HUDEP-2 (cell line): ENCODE measurements at regions not wholly inside any gene's neighbourhood (a gene's known extent, or its start where the extent isn't known, plus 50 kb on each side); places are given as distances from the start of the nearest gene placed in this dataset.
"Not testable (repeated sequence)": the region's sequence is repeated elsewhere in the genome, so short reads cannot be mapped to it uniquely, and the experiment has no call there.

Experiments
- DNase-seq, 76 experiments: peaks; one replicate each; lab custom pipeline; 2025; ENCODE audit not compliant: unreplicated experiment in 76 of 76; lab: John Stamatoyannopoulos, UW

DNA sequence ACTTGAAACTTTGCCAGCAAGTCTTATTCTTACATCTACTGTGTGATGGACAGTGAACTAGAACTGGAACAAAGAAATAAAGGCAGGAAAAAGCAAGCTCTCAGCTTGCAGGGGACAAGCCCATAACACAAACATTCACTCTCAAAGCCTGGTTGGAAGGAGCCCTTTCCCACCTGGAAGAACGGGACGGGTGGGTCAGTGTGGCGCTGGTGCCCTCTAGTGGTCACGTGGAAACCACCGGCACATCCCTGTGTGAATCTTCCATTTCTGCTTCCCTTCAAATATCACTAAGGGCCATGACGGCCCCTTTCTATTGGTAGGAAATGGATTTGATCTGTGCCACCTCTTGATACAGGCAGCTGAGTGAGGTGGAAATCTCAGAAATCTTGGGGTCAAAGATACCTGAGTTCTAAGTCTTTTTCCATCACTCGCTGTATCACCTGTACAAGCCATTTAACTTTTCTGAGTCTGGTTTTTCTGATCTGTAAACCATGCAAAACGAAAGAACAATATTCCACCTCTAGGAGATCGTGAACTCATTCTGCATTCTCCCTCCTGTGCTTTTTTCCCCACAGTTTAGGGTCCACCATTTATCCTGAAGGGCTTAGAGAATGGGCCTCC is 211.6 kb downstream of the MSX2 start:
- peak in 32 of 76 experiments; percentile 1 to 42 (median 14) for DNase-seq

DNA sequence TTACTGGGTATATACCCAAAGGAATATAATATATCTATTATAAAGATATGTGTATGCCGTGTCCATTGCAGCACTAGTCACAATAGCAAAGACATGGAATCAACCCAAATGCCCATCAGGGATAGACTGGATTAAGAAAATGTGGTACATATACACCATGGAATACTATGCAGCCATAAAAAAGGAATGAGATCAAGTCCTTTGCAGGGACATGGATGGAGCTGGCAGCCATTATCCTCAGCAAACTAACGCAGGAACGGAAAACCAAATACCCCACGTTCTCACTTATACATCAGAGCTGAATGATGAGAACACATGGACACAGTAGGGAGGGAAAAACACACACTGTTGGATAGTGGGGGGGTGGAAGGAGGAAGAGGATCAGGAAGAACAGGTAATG is 206.7 kb downstream of the MSX2 start:
- DNase-seq, result not testable (repeated sequence)

DNA sequence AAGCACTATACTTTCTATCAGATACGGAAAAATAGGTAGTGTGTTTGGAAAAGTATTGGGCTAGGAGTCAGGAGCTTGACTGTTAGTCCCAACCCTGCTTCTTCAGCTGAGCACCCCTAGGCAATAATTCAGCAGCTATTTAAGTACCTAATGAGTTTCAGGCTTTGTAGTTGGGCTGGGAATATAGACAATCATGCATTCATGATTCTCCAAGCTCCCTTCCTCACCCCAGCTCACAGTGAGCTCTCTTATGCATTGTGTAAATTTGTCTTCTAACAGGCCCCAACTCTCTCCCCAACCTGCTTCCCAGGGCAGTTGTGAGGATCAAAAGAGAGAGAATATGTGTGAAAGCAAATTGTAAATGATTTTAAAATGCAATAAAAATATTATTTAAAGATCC is 201.2 kb downstream of the MSX2 start:
- DNase-seq, result no peak

DNA sequence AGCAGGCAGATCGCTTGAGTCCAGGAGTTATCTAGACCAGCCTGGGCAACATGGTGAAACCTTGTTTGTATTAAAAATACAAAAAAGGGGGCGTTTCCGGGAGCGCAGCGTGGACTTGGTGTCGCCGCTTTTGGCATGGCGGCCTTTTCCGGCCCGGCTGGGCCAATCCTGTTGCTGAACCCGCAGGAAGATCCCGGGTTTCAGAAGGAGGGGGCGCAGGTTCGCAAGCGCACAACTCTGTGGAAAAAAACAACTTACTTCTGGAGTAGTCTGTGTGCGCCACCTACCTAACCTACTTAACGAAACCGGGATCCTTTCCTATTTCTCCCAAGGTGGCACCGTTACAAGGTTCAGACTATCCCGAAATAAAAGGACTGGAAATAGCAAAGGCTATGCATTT is 198.6 kb downstream of the MSX2 start:
- DNase-seq, result no peak

DNA sequence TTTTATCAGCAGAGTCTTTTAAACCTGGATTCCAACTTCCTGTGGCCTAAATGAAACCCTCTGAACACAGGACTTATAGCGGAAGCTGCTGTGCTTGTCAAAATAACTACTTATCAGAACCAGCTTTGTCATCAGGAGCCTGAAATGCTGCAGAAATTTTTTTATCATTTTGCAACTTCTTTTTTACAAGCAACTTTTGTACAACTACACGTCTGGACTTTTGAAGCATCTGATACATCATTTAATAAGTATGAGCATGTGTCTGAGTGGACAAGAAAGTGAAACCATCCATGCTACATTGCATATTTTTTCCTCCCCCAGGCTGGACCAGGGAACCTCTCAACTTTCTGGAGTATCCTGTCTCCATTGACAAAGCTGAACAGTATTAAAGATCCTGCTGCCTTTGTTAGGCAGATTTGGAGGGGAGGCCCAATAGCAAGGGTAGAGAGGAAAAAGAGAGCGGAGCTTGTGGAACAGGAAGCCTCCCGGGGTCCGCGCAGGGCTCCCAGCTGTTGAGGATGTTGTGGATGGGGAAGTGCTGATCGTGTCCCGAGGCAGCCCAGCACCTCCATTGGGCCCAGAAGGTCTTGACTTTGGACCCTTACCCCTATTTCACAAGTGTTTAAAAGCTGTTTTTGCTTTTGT is 196.6 kb downstream of the MSX2 start:
- DNase-seq, result no peak

DNA sequence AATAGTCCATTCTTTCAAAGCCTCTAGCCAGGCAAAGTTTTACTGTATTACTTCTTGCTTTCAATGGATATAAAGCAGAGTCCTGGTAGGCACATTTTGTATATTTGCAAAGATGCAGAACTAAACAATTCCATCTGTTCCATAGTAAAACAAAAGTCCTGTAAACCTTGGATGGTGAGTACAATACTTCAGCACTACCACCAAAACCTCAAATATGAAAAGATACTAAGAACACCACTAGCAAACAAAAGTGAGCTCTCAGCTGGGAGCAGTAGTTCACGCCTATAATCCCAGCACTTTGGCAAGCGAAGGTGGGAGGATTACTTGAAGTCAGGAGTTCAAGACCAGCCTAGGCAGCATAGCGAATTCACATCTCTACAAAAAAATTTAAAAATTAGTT is 195.0 kb downstream of the MSX2 start:
- no peak for DNase-seq

DNA sequence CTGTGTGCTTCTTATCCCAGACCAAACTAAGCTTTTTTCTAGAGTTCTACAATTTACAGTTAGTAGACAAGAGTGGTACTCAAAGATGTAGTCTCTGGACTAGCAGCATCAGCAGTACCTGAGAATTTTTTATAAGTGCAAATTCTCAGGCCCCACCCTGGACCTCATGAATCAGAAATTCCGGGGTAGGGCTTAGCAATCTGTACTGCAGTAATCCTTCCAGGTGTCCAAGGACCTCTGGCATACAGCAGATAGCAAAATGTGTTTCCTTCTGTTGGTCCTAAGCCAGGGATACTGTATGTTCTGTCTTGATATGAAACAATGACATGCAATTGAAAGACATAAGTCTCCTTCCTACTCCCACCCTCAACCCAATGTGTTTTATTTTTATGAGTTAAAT is 194.3 kb downstream of the MSX2 start:
- DNase-seq, result peak in 2 of 76 experiments; percentile 5 to 17

DNA sequence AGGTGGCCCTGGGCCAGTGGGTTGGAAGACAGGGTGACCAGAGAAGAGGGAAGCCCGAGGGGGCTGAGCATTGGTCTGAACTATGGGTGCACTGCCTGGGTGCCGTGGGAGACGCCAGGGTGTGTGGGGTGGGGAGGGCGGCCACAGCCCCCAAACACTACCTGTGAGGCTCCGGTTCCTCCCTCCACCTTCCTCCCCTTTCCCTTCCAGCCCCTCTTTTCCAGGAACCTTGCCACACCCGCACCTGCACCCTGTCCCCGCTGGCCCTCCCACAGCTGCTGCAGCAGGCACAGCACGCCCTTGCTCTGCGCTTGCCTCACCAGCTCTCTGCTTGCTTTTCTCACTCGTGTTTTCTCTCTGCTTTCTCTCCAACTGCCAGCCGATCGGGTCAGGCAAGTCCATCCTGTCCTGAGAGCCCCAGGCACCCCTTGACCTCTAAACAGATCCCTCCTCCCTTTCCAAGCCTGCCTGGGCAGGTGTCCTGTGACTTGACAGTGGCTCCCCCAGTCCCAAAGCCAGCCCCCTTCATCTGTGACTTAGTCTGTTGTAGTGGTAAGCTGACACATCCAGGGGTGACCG is 193.7 kb downstream of the MSX2 start:
- DNase-seq, result no peak

DNA sequence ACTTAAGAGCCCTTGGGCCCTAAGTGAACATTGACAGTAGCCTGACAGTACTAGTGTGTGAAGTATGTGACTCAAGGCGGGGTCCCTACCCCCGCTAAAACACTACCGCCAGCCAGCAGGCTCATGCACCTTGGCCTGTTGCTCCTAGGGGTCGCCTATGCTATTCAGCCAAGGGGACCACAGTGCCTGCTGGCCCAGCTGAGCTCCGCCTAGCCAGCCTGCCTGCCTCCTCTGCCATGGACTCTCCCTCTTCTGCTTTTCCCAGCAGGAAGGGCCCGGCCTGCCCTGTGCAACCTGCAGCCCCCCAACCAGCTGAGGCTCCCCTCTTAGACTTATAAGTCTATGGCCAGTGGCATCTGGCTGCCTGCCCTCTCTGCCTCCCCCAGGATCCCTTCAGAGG is 193.1 kb downstream of the MSX2 start:
- DNase-seq, result not testable (repeated sequence)

DNA sequence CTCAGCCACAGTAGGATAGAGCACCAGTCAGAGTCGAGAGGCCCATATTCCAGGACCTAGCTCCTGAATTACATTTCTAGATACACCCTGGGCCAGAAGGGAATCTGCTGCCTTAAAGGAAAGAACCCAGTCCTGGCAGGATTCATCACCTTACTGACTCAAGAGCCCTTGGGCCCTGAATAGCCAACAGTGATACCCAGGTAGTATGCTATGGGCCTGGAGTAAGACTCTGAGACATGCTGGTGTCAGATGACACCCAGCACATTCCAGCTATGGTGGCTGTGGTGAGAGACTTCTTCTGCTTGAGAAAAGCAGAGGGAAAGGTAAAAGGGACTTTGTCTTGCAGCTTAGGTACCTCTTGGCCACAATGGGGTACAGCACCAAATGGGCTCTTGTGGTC is 192.5 kb downstream of the MSX2 start:
- DNase-seq, result not testable (repeated sequence)

DNA sequence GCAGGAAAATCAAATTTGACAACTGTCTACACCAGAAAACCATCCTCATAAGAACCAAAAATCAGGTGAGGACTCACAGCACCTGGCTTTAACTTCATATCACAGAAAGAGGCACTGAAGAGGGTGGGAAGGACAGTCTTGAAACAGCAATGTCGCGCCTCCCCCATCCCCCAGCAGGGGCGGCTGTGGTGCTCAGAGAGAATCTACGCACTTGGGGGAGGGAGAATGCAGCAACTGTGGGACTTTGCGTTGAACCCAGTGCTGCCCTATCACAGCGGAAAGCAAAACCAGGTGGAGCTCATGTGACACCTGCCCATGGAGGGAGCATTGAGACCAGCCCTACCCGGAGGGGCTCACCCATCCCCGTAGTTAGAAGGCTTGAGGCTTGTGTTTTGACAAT is 191.8 kb downstream of the MSX2 start:
- no peak for DNase-seq

DNA sequence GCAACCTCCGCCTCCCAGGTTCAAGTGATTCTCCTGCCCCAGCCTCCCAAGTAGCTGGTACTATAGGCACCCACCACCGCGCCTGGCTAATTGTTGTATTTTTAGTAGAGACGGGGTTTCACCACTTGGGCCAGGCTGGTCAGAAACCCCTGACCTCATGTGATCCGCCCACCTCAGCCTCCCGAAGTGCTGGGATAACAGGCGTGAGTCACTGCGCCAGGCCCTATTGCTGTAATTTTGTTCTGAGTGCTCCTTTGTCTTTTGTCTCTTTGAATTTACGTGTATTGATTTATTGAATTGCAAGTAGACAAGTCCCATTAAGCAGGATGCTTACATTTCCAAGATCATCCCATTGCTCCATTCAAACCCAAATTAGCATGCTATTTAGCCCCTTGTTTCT is 186.7 kb downstream of the MSX2 start:
- DNase-seq, result no peak

DNA sequence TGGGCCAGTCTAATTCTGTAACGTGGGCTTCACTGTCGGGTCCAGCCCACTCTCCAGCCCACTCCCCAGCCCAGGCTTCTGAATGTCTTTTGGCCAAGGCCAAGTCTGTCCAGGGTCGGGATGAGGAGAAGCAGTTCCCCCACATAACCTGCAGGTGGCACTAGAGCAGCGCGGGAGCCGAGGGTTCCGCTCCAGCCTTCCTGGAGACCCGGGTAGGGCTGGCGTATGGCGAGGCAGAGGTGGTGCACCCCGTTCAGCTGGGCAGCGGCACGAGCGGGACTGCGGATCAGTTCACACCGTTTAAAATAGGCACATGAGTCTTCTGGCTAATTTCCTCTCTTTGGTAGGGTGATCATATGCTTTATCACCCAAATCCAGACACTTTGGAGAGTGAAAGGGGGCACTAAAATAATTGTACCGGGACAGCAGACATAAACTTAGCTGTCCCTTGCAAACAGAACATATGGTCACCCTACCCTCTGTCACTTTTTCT is 185.9 kb downstream of the MSX2 start:
- DNase-seq, result peak in 50 of 76 experiments; percentile 1 to 57 (median 30)

DNA sequence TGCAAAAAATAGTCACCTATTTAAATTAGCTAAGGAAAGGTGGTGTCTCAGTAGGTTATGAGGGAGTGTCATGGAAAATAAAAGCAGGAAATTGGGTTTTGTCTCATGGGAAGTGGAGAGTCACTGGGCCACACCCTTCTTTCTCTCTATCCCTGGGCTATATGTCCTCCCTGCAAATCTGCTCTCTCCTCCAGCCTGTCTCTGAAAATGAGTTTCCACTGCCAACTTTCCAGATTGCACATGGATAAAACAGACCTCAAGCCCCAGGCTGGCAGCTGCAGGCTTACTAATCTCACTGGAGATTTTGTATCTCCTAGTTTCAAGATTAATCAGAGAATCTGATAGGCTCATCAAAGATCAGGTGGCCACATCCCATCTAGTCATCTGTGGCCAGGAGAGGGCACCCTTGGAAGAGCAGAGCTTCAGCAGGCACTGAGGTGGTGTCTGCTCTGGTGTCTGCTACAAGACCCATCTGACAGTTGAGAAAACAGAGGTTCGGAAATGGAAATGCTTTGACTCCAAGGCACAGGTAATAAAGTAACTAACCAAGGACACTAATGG is 178.9 kb downstream of the MSX2 start:
- DNase-seq, result no peak

DNA sequence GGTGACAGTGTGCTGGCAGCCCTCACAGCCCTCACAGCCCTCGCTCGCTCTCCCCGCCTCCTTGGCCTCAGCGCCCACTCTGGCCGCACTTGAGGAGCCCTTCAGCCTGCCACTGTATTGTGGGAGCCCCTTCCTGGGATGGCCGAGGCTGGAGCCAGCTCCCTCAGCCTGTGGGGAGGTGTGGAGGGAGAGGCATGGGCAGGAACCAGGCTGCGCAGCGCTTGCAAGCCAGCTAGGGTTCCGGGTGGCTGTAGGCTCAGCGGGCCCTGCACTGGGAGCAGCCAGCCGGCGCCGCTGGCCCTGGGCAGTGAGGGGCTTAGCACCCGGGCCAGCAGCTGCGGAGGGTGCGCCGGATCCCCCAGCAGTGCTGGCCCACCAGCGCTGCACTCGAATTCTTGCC is 177.0 kb downstream of the MSX2 start:
- no peak for DNase-seq

DNA sequence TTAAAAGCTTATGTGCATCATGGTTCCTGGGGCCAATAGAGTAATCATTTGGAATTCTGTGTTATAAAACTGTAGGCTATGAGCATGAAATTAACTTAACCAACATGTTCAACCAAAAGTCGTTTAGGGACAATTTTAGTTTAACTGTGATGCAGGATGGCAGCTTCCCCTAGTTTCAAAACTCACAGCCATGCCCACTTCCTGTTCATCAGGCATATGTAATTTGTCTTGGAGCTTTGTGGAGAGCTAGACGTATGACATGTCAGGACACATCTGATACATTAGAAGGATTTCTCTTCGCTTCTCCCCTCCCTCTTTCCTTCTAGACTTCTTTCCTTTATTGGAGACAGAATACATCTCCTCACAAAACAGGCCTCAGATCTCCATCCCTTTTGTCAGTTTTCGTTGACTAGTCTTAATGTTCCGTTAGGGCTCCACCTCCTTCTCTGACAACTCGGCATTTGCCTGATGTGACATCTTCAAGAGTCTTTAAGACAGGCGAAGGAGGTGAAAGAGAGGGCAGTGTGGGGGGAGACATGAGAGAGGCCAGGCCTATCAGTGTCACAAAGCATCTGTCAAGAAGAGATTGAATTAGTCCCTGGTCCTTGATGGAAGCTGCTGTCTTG is 176.0 kb downstream of the MSX2 start:
- DNase-seq, result no peak

DNA sequence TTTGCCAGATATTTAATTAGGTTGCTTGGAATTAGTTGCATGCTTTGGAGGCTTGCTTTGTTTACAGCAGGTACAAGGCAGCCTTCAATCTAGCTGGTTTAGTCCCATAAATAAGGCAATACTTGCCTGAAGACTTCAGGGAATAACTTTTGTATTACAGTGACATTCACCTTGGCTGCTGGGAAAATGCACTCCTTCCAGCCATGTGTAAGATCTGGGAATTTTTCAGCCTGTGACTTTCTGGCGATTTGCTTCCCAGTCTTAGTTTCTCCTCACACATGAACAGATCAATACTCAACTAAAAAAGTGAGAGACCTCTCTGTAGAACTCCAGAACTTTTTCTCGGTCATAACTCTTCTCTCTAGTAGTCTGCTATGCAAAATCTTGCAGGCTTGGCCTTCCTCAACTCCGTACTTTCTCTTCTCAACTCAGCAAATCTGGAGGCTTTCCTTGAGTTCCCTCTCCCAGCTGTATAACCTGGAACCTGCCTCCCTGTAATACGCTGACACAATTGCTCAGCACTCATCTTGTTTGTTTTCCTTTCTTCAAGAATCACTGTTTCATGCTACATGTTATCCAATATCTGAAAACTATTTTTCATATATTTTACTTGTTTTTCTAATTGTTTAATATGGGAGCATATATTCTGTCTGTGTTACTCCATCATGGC is 173.0 kb downstream of the MSX2 start:
- DNase-seq, result no peak

DNA sequence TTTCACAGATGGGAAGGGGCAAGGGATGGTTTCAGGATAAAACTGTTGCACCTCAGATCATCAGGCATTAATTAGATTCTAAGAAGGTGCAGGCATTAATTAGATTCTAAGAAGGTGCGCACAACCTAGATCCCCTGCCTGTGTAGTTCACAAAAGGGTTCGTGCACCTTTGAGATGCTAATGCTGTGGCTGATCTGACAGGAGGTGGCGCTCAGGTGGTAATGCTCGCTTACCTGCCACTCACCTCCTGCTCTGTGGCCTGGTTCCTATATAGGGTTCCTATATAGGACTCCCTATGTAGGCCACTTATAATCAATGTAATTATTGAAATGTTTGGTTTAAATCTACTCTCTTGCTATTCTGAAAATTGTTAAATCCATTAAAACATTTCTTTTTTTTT is 171.0 kb downstream of the MSX2 start:
- no peak for DNase-seq

DNA sequence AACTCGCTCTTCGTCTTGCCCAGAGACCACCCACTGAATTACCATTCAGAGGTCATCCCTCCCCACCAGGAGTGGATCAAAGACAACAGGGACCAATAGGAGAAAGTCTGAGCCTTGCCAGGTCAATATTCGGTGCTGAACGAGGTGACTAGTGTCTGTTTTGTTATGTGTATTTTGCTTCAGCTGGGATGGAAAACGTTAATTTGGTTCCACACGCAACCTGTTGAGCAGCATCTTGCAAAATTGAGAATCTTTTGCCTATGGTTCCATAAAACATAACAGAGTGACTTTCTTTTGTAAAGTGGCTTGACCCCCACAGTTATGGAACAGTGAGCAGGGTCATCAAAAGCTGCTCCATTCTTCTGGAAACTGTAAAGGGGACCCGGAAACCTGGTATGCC is 168.4 kb downstream of the MSX2 start:
- DNase-seq, result no peak

DNA sequence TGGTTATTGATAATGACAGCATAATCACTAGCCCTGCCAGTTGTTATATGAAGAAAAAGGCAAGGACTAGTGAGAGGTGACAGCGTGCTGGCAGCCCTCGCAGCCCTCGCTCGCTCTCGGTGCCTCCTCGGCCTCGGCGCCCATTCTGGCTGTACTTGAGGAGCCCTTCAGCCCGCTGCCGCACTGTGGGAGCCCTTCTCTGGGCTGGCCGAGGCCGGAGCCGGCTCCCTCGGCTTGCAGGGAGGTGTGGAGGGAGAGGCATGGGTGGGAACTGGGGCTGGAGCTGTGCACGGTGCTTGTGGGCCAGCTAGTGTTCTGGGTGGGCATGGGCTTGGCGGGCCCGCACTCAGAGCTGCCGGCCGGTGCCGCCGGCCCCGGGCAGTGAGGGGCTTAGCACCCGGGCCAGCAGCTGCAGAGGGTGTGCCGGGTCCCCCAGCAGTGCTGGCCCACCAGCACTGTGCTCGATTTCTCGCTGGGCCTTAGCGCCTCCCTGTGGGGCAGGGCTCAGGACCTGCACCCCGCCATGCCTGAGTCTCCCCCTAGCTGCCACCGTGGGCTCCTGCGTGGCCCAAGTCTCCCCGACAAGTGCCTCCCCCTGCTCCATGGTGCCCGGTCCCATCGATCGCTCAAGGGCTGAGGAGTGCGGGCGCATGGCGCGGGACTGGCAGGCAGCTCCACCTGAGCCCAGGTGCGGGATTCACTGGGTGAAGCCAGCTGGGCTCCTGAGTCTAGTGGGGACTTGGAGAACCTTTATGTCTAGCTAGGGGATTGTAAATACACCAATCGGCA is 156.2 kb downstream of the MSX2 start:
- not testable (repeated sequence) for DNase-seq
